ENCODE measurements at regions not wholly inside any gene's neighbourhood (a gene's known extent, or its start where the extent isn't known, plus 50 kb on each side); places are given as distances from the start of the nearest gene placed in this dataset.
A peak's percentile ranks its signal among the peaks of the same experiment; 100 is the strongest.

DNA sequence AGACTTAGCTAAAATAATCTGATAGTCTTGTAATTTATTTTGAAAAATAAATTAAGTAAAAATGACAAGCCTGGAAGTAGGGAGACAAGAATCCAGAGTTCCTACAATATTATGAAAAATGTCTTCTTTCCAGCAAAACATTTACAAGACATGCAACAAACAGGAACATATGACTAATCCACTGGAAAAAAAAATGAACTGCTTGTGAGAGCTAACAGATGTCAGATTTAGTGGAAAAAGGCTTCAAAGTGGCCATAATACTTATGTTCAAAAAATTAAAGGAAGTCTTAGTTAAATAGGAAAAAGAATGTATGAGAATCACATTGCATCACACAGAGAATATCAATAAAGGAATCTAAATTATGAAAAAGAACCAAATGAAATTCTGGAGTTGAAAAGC, 2082.0 kb upstream of the PCDH20 start:
- no peak overlapping the region for H2BK120ac ChIP-seq (ENCODE audit: low read depth, low read length)
- H4K5ac ChIP-seq (ENCODE audit: low read length), result no peak overlapping the region
- no peak overlapping the region for H3K27ac ChIP-seq (ENCODE audit: low read depth, low read length)
- H3K9ac ChIP-seq (ENCODE audit: low read length), result no peak overlapping the region
- H2AK5ac ChIP-seq (ENCODE audit: low read length), result no peak overlapping the region
- H2BK15ac ChIP-seq (replicated peaks; ENCODE audit: low read depth), result no peak overlapping the region
- no peak overlapping the region for H3K56ac ChIP-seq (ENCODE audit: low read length)
- H3K18ac ChIP-seq (ENCODE audit: low read length), result no peak overlapping the region
- H3K27me3 ChIP-seq (ENCODE audit: insufficient read depth, low read length, poor library complexity), result no peaks in the 10 kb centered on the region
- H4K8ac ChIP-seq (ENCODE audit: low read depth, low read length), result no peak overlapping the region
- no peak overlapping the region for H3K4ac ChIP-seq (ENCODE audit: low read depth, low read length)
- H3K4me2 ChIP-seq (ENCODE audit: low read length), result no peak overlapping the region
- H3K4me1 ChIP-seq (ENCODE audit: control insufficient read depth, low read depth, low read length), result no peaks in the 10 kb centered on the region
- no peak overlapping the region for H2BK5ac ChIP-seq (ENCODE audit: low read length)
- H3K23ac ChIP-seq (ENCODE audit: low read length), result no peak overlapping the region
- no peaks in the 10 kb centered on the region for H3K36me3 ChIP-seq (ENCODE audit: control insufficient read depth, insufficient read depth, low read length)
- no peak overlapping the region for H3K4me3 ChIP-seq (ENCODE audit: low read length)
- no peak for DNase-seq
- no peaks in the 10 kb centered on the region for H3K79me2 ChIP-seq (ENCODE audit: control insufficient read depth, insufficient read depth, low read length)
- H3K79me1 ChIP-seq (ENCODE audit: low read length), result no peaks in the 10 kb centered on the region

DNA sequence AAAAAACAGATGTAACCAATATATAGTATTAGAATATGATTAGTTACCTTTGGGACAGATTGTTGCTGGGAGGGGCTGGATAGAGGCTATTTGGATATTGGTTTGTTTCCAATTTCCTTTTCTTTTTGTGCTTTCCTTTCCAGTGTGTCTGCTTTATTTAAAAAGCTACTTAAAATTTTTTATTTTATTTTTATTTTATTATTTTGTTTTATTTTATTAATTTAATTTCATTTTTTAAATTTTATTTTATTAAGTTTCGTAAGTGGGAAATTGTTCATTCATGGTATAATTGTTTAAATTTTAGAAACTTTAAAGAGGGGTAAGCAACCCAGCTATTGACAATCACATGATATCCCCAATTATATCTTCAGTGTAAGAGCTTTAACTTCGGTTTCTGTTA, 2077.0 kb upstream of the PCDH20 start:
- no peak overlapping the region for H2BK120ac ChIP-seq (ENCODE audit: low read depth, low read length)
- no CpG with 5 or more reads among the region's 2 CpGs for WGBS (ENCODE audit: extremely low coverage, insufficient coverage, low lambda C conversion rate)
- H3K4me2 ChIP-seq (ENCODE audit: low read length), result no peak overlapping the region
- H4K8ac ChIP-seq (ENCODE audit: low read depth, low read length), result no peak overlapping the region
- no peak overlapping the region for H3K4me3 ChIP-seq (ENCODE audit: low read length)
- no peak overlapping the region for H3K18ac ChIP-seq (ENCODE audit: low read length)
- no peaks in the 10 kb centered on the region for H3K36me3 ChIP-seq (ENCODE audit: control insufficient read depth, insufficient read depth, low read length)
- no peak overlapping the region for H2AK5ac ChIP-seq (ENCODE audit: low read length)
- H3K27ac ChIP-seq (ENCODE audit: low read depth, low read length), result no peak overlapping the region
- no peak overlapping the region for H3K9ac ChIP-seq (ENCODE audit: low read length)
- H3K27me3 ChIP-seq (ENCODE audit: insufficient read depth, low read length, poor library complexity), result no peaks in the 10 kb centered on the region
- H3K79me1 ChIP-seq (ENCODE audit: low read length), result no peaks in the 10 kb centered on the region
- no peak overlapping the region for H4K5ac ChIP-seq (ENCODE audit: low read length)
- no peaks in the 10 kb centered on the region for H3K4me1 ChIP-seq (ENCODE audit: control insufficient read depth, low read depth, low read length)
- no peak overlapping the region for H3K23ac ChIP-seq (ENCODE audit: low read length)
- no peak overlapping the region for H2BK15ac ChIP-seq (replicated peaks; ENCODE audit: low read depth)
- H2BK5ac ChIP-seq (ENCODE audit: low read length), result no peak overlapping the region
- no peak overlapping the region for H3K56ac ChIP-seq (ENCODE audit: low read length)
- H3K4ac ChIP-seq (ENCODE audit: low read depth, low read length), result no peak overlapping the region
- DNase-seq, result no peak
- H3K79me2 ChIP-seq (ENCODE audit: control insufficient read depth, insufficient read depth, low read length), result no peaks in the 10 kb centered on the region

DNA sequence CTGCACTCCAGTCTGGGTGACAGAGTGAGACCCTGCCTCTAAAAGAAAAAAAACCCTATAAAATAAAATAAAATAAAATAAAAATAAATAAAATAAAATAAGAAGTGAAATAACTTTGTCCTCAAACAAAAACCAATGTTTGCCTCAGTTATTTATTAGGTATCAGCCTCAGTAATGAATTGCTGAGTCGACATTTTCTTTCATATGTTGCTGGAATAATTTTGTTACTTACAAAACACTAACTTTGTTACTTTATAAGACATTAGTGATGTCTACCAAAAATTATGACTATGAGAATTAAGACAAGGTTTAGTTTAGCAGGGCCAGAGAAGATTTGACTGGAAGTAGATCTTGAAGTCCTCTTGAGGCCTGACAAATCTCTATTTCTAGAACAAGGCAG, 2074.5 kb upstream of the PCDH20 start:
- H3K4me1 ChIP-seq (ENCODE audit: control insufficient read depth, low read depth, low read length), result no peaks in the 10 kb centered on the region
- no peak overlapping the region for H4K8ac ChIP-seq (ENCODE audit: low read depth, low read length)
- H3K4me2 ChIP-seq (ENCODE audit: low read length), result no peak overlapping the region
- no peaks in the 10 kb centered on the region for H3K79me2 ChIP-seq (ENCODE audit: control insufficient read depth, insufficient read depth, low read length)
- no peak overlapping the region for H4K5ac ChIP-seq (ENCODE audit: low read length)
- no peak overlapping the region for H2AK5ac ChIP-seq (ENCODE audit: low read length)
- H3K27me3 ChIP-seq (ENCODE audit: insufficient read depth, low read length, poor library complexity), result no peaks in the 10 kb centered on the region
- H3K56ac ChIP-seq (ENCODE audit: low read length), result no peak overlapping the region
- no peak overlapping the region for H3K18ac ChIP-seq (ENCODE audit: low read length)
- no peak for DNase-seq
- H3K4ac ChIP-seq (ENCODE audit: low read depth, low read length), result no peak overlapping the region
- no peaks in the 10 kb centered on the region for H3K79me1 ChIP-seq (ENCODE audit: low read length)
- H3K36me3 ChIP-seq (ENCODE audit: control insufficient read depth, insufficient read depth, low read length), result no peaks in the 10 kb centered on the region
- H2BK120ac ChIP-seq (ENCODE audit: low read depth, low read length), result no peak overlapping the region
- H3K9ac ChIP-seq (ENCODE audit: low read length), result no peak overlapping the region
- H3K4me3 ChIP-seq (ENCODE audit: low read length), result no peak overlapping the region
- WGBS (ENCODE audit: extremely low coverage, insufficient coverage, low lambda C conversion rate), result no CpG with 5 or more reads among the region's 1 CpG
- H3K23ac ChIP-seq (ENCODE audit: low read length), result no peak overlapping the region
- no peak overlapping the region for H3K27ac ChIP-seq (ENCODE audit: low read depth, low read length)
- no peak overlapping the region for H2BK5ac ChIP-seq (ENCODE audit: low read length)
- no peak overlapping the region for H2BK15ac ChIP-seq (replicated peaks; ENCODE audit: low read depth)

DNA sequence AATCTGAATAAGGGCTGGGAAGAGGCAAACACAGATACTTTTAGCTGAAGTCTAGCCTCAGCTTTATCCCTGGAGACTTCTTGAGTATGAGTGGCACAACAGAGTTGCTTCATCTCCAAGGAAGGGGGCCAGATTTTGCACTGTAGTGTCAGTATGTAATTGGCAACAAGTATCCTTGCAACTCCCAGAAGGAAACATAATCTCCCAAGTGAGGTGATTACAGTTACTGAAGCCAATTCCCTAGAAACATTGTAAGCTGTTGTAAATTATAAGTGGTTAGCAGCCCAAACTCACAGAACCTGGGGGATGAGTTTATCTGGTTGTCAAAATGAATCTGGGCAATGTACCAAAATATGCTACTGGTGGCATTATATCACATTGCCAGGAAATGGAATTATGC, 2065.7 kb upstream of the PCDH20 start:
- no peak overlapping the region for H3K23ac ChIP-seq (ENCODE audit: low read length)
- H3K79me2 ChIP-seq (ENCODE audit: control insufficient read depth, insufficient read depth, low read length), result no peaks in the 10 kb centered on the region
- H3K27ac ChIP-seq (ENCODE audit: low read depth, low read length), result no peak overlapping the region
- no peak overlapping the region for H3K4me3 ChIP-seq (ENCODE audit: low read length)
- no peak overlapping the region for H3K4ac ChIP-seq (ENCODE audit: low read depth, low read length)
- H2BK15ac ChIP-seq (replicated peaks; ENCODE audit: low read depth), result no peak overlapping the region
- H2BK5ac ChIP-seq (ENCODE audit: low read length), result no peak overlapping the region
- H3K9ac ChIP-seq (ENCODE audit: low read length), result no peak overlapping the region
- no peak overlapping the region for H4K8ac ChIP-seq (ENCODE audit: low read depth, low read length)
- H2AK5ac ChIP-seq (ENCODE audit: low read length), result no peak overlapping the region
- H3K79me1 ChIP-seq (ENCODE audit: low read length), result no peaks in the 10 kb centered on the region
- H3K36me3 ChIP-seq (ENCODE audit: control insufficient read depth, insufficient read depth, low read length), result no peaks in the 10 kb centered on the region
- no peak overlapping the region for H3K56ac ChIP-seq (ENCODE audit: low read length)
- H3K18ac ChIP-seq (ENCODE audit: low read length), result no peak overlapping the region
- no peaks in the 10 kb centered on the region for H3K27me3 ChIP-seq (ENCODE audit: insufficient read depth, low read length, poor library complexity)
- H4K5ac ChIP-seq (ENCODE audit: low read length), result no peak overlapping the region
- DNase-seq, result peak; percentile 4
- no peak overlapping the region for H2BK120ac ChIP-seq (ENCODE audit: low read depth, low read length)
- no peaks in the 10 kb centered on the region for H3K4me1 ChIP-seq (ENCODE audit: control insufficient read depth, low read depth, low read length)
- H3K4me2 ChIP-seq (ENCODE audit: low read length), result no peak overlapping the region

DNA sequence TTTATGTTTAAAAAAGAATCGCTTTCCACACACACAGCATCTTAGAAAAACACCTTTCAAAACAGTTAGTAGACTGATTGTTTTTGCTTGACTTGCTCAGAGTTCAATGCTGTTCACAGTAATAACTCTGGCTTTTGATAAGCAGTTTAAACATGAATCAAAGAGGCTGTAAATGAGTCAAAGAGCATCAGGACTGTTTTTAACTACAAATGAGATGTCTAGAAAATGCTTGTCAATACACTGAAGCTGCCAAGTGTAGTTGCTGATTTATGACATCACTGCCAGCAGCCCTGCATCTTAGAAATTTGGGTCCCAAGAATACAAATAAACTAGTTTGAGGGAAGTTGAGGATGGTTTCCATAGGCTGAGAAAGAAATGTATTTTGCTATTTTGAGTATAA, 2057.1 kb upstream of the PCDH20 start:
- no peak overlapping the region for H2BK15ac ChIP-seq (replicated peaks; ENCODE audit: low read depth)
- H2BK120ac ChIP-seq (ENCODE audit: low read depth, low read length), result no peak overlapping the region
- no peak overlapping the region for H3K27ac ChIP-seq (ENCODE audit: low read depth, low read length)
- no peak overlapping the region for H3K9ac ChIP-seq (ENCODE audit: low read length)
- no peak overlapping the region for H3K4me3 ChIP-seq (ENCODE audit: low read length)
- no peak overlapping the region for H3K4me2 ChIP-seq (ENCODE audit: low read length)
- no peak overlapping the region for H4K5ac ChIP-seq (ENCODE audit: low read length)
- WGBS (ENCODE audit: extremely low coverage, insufficient coverage, low lambda C conversion rate), result no CpG with 5 or more reads among the region's 1 CpG
- no peak for DNase-seq
- H3K56ac ChIP-seq (ENCODE audit: low read length), result no peak overlapping the region
- H3K36me3 ChIP-seq (ENCODE audit: control insufficient read depth, insufficient read depth, low read length), result no peaks in the 10 kb centered on the region
- H3K4me1 ChIP-seq (ENCODE audit: control insufficient read depth, low read depth, low read length), result no peaks in the 10 kb centered on the region
- H3K23ac ChIP-seq (ENCODE audit: low read length), result no peak overlapping the region
- no peak overlapping the region for H4K8ac ChIP-seq (ENCODE audit: low read depth, low read length)
- H3K18ac ChIP-seq (ENCODE audit: low read length), result no peak overlapping the region
- no peaks in the 10 kb centered on the region for H3K79me2 ChIP-seq (ENCODE audit: control insufficient read depth, insufficient read depth, low read length)
- no peak overlapping the region for H2AK5ac ChIP-seq (ENCODE audit: low read length)
- no peak overlapping the region for H2BK5ac ChIP-seq (ENCODE audit: low read length)
- no peaks in the 10 kb centered on the region for H3K27me3 ChIP-seq (ENCODE audit: insufficient read depth, low read length, poor library complexity)
- no peaks in the 10 kb centered on the region for H3K79me1 ChIP-seq (ENCODE audit: low read length)
- H3K4ac ChIP-seq (ENCODE audit: low read depth, low read length), result no peak overlapping the region

DNA sequence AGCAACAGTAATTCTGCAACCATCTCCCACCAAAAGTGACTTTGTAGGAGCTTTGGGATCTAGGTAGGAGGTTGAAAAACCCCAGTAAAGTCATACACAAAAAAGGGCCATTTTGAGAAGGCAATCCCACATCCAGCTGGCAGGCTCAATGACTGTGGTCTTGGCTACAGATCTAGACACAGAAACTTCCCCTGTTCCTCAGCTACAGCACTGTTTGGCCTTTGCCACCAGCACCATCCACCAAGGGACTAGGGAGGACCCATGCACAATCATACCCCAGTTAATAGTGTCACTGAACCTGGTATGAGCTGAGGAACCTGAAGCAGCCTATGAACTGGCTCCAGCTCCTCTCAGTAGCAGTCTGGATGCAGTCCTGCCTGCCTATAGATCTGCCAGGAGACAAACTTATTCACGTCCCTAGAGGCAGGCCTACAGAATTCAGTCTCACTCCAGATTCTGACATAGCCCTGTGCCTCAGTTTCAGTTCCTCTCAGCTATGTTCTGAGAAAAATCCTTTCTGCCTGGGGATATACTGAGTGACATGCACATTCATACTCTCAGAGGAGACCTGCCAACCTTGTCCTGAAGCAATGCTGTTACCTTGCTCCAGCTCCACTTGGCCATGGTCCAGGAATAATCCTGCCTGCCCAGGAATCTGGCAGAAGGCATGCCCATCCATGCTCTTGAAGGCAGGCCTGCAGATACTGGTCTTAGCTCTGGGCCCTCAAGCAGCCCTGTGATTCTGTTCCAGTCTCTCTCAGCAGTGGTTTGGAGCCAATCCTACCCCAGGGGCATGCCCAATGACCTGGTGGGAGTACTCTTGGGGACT, 2048.3 kb upstream of the PCDH20 start:
- no peak overlapping the region for H3K4ac ChIP-seq (ENCODE audit: low read depth, low read length)
- WGBS (ENCODE audit: extremely low coverage, insufficient coverage, low lambda C conversion rate), result no CpG with 5 or more reads among the region's 1 CpG
- DNase-seq, result no peak

More for the DNA sequence above, 2048.3 kb upstream of the PCDH20 start:
- no peaks in the 10 kb centered on the region for H3K79me2 ChIP-seq (ENCODE audit: control insufficient read depth, insufficient read depth, low read length)
- no peak overlapping the region for H2BK120ac ChIP-seq (ENCODE audit: low read depth, low read length)
- H3K27ac ChIP-seq (ENCODE audit: low read depth, low read length), result no peak overlapping the region
- H3K36me3 ChIP-seq (ENCODE audit: control insufficient read depth, insufficient read depth, low read length), result no peaks in the 10 kb centered on the region
- H2AK5ac ChIP-seq (ENCODE audit: low read length), result no peak overlapping the region
- no peak overlapping the region for H3K9ac ChIP-seq (ENCODE audit: low read length)
- no peak overlapping the region for H3K23ac ChIP-seq (ENCODE audit: low read length)
- H2BK15ac ChIP-seq (replicated peaks; ENCODE audit: low read depth), result no peak overlapping the region
- no peaks in the 10 kb centered on the region for H3K79me1 ChIP-seq (ENCODE audit: low read length)
- H2BK5ac ChIP-seq (ENCODE audit: low read length), result no peak overlapping the region
- H4K5ac ChIP-seq (ENCODE audit: low read length), result no peak overlapping the region
- H3K4me3 ChIP-seq (ENCODE audit: low read length), result no peak overlapping the region
- H3K4me2 ChIP-seq (ENCODE audit: low read length), result no peak overlapping the region
- no peak overlapping the region for H3K56ac ChIP-seq (ENCODE audit: low read length)
- no peak overlapping the region for H4K8ac ChIP-seq (ENCODE audit: low read depth, low read length)
- H3K4me1 ChIP-seq (ENCODE audit: control insufficient read depth, low read depth, low read length), result no peaks in the 10 kb centered on the region
- no peak overlapping the region for H3K18ac ChIP-seq (ENCODE audit: low read length)
- H3K27me3 ChIP-seq (ENCODE audit: insufficient read depth, low read length, poor library complexity), result no peaks in the 10 kb centered on the region
